ENCODE measurements at regions not wholly inside any gene's neighbourhood (a gene's known extent, or its start where the extent isn't known, plus 50 kb on each side); places are given as distances from the start of the nearest gene placed in this dataset.

GRCh38 chr6:117034971-117035370 lies 157.9 kb downstream of the RFX6 start:
- no peaks in the 10 kb centered on the region for H3K4me1 ChIP-seq (ENCODE audit: control insufficient read depth, insufficient read depth, low read length)
- no peaks in the 10 kb centered on the region for H3K9me3 ChIP-seq (replicated peaks; ENCODE audit: control insufficient read depth, insufficient read depth, low read length)
- ChIA-PET POLR2A (no interaction called here), SMC1A (ENCODE audit: uncharacterized antibody, unreplicated experiment) (no interaction called here), RAD21 (ENCODE audit: unreplicated experiment) (no interaction called here), CTCF (no interaction called here)
- FAIRE-seq, result no peak
- no peaks in the 10 kb centered on the region for H4K20me1 ChIP-seq (ENCODE audit: control insufficient read depth, insufficient read depth)
- no peaks in the 10 kb centered on the region for H3K79me2 ChIP-seq (ENCODE audit: control insufficient read depth, insufficient read depth, low read length)
- BruUV-seq (replicated peaks), result no TSS peak
- H2AFZ ChIP-seq (ENCODE audit: control insufficient read depth, low read depth, low read length), result no peak overlapping the region
- H3K4me2 ChIP-seq (ENCODE audit: control insufficient read depth, insufficient read depth), result no peak overlapping the region
- H3K27me3 ChIP-seq (replicated peaks in 1 of 2; ENCODE audit: control insufficient read depth in 2 of 2, insufficient read depth in 2 of 2, low read length in 1 of 2), result no peaks in the 10 kb centered on the region
- no peaks in the 10 kb centered on the region for H3K36me3 ChIP-seq (ENCODE audit: control insufficient read depth in 2 of 2, insufficient read depth in 2 of 2, low read length in 1 of 2)
- in situ Hi-C loops (cut with MboI), result no loop called here
- H3K9ac ChIP-seq (ENCODE audit: control insufficient read depth, insufficient read depth, low read length), result no peak overlapping the region
- DNase-seq (ENCODE audit: low read depth, low spot score), result no peak
- H3K27ac ChIP-seq (ENCODE audit: control insufficient read depth, insufficient read depth), result no peak overlapping the region
- ATAC-seq, result no peak
- intact Hi-C loops (cut with micrococcal nuclease; ENCODE audit: unreplicated experiment), result no loop called here
- 68% methylated on average over 4 of the region's 4 CpGs for WGBS (ENCODE audit: insufficient coverage, insufficient replicate concordance, low lambda C conversion rate, missing lambda C conversion rate)
- H3K4me3 ChIP-seq, result no peak overlapping the region
- TF ChIP-seq E2F8 (IDR thresholded peaks at IDR 0.05; ENCODE audit: low read depth, partially characterized antibody) (no peak), IRF5 (IDR thresholded peaks at IDR 0.05; ENCODE audit: borderline replicate concordance) (no peak), ZBTB40 (IDR thresholded peaks at IDR 0.05; ENCODE audit: borderline replicate concordance) (no peak), SRF (IDR thresholded peaks at IDR 0.05; ENCODE audit: low read depth in 2 of 2, low read length in 2 of 2) (no peak), KAT2A (conservative IDR thresholded peaks at IDR 0.05; ENCODE audit: control insufficient read depth, low read depth, low read length) (no peak), POLR2A (IDR thresholded peaks at IDR 0.05; ENCODE audit: low read depth, low read length) (no peak), REST (IDR thresholded peaks at IDR 0.05; ENCODE audit: low read depth, low read length) (no peak), ATF3 (IDR thresholded peaks at IDR 0.05; ENCODE audit: borderline replicate concordance, extremely low read depth, low read depth, low read length) (no peak), RFX5 (IDR thresholded peaks at IDR 0.05; ENCODE audit: low read depth, low read length) (no peak), MYB (IDR thresholded peaks at IDR 0.05; ENCODE audit: borderline replicate concordance, low read depth, low read length) (no peak), GABPA (IDR thresholded peaks at IDR 0.05; ENCODE audit: low read depth) (no peak), ZNF24 (IDR thresholded peaks at IDR 0.05) (no peak), KLF5 (IDR thresholded peaks at IDR 0.05; ENCODE audit: partially characterized antibody) (no peak)
